Mucosa of stomach (tissue), 1 donor: ENCODE measurements at regions not wholly inside any gene's neighbourhood (a gene's known extent, or its start where the extent isn't known, plus 50 kb on each side); places are given as distances from the start of the nearest gene placed in this dataset.
"Not testable (repeated sequence)": the region's sequence is repeated elsewhere in the genome, so short reads cannot be mapped to it uniquely, and the experiment has no call there.

ENCODE experiments used
- H3K27me3 ChIP-seq: one replicate; pipeline ENCODE4 v1.7.0; 2013; ENCODE audit warnings: mild to moderate bottlenecking, low read length; ENCODE audit not compliant: control insufficient read depth, insufficient read depth
- H3K36me3 ChIP-seq: one replicate; pipeline ENCODE4 v1.7.0; 2013; ENCODE audit warnings: low read length; ENCODE audit not compliant: control insufficient read depth, insufficient read depth
- H3K4me1 ChIP-seq: one replicate; pipeline ENCODE4 v1.7.0; 2013; ENCODE audit warnings: mild to moderate bottlenecking, low read length; ENCODE audit not compliant: control insufficient read depth, insufficient read depth
- H3K4me3 ChIP-seq: one replicate; pipeline ENCODE4 v1.7.0; 2013; ENCODE audit warnings: low read length
- H3K9ac ChIP-seq: one replicate; pipeline ENCODE4 v1.7.0; 2013; ENCODE audit warnings: mild to moderate bottlenecking, low read length, moderate library complexity
- H3K9me3 ChIP-seq: one replicate; pipeline ENCODE4 v1.7.0; 2013; ENCODE audit warnings: mild to moderate bottlenecking, low read length, moderate library complexity; ENCODE audit not compliant: control insufficient read depth
- donor health status: Pancreatic carcinoma.

DNA sequence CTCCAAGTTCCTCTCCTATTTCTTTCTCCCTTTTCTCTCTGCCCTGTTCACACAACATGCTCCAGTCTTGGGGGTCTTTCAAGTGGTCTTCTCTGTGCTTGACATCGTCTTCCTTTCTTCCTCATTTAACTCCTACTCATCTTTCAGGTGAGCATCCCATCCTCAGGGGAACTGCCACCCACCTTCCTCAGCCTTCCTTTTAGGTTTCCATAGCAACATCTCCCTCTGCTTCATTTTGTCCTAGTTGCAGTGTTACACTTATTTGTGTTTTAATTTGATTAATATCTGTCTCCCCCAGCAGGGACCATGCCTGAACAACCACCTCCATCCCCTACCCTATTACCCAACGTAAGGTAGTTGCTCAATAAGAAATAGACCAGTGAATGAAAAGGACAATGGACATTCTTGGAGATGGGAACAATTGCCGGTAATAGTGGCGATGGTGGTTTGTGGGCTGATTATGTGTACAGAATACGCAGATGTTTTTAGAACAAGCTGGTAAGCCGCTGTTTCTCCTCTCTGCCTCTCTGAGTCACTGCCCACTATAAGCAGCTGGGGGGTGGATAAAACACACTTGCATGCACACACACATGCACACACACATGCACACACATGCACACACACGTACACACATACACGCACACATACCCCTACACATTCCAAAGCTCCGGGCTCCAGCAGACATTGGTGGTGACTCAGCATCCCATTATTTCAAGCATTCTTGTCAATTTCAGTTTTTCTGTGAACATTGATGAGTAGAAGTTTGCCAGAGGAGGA lies 251.6 kb downstream of the GATA3 start:
- Histone ChIP-seq H3K9me3 (no peaks in the 10 kb centered on the region), H3K9ac (no peak overlapping the region), H3K4me1 (no peaks in the 10 kb centered on the region), H3K27me3 (no peaks in the 10 kb centered on the region), H3K4me3 (no peak overlapping the region), H3K36me3 (no peaks in the 10 kb centered on the region)

GRCh38 chr10:8306685-8307364 lies 252.3 kb downstream of the GATA3 start:
- Histone ChIP-seq H3K27me3 (no peaks in the 10 kb centered on the region), H3K36me3 (no peaks in the 10 kb centered on the region), H3K9ac (no peak overlapping the region), H3K9me3 (no peaks in the 10 kb centered on the region), H3K4me1 (no peaks in the 10 kb centered on the region), H3K4me3 (no peak overlapping the region)

- no peaks in the 10 kb centered on the region for H3K27me3 ChIP-seq
- no peak overlapping the region for H3K9ac ChIP-seq
- no peak overlapping the region for H3K4me3 ChIP-seq
- H3K9me3 ChIP-seq = no peaks in the 10 kb centered on the region
- no peaks in the 10 kb centered on the region for H3K4me1 ChIP-seq
- no peaks in the 10 kb centered on the region for H3K36me3 ChIP-seq
Observed at GRCh38 chr10:8310930-8311329, 256.4 kb downstream of the GATA3 start.

DNA sequence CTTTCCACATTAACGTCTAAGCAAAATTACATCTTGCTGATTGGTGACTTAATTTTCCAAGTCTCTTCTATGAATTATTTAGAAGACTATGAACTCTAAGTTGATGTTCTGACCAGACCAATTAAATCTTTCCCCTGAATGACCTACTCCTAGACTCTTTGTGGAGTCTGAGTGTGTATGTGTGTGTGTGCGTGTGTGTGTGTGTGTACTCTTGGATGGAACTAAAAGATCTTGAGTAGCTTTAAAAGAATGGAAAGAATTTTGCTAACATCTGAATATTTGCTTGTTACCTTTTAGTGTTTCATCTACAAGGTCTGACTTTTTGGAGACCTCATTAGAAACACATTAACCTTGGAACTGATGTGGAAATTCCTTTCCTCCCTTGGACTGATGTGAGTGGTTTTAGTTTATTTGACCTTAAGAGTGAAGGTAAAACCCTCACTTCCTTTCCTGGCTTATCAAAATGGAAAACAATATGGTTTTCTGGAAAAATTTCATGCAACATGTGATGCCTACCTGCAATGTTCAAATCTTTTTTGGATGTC lies 257.1 kb downstream of the GATA3 start:
- no peak overlapping the region for H3K9ac ChIP-seq
- no peaks in the 10 kb centered on the region for H3K4me1 ChIP-seq
- H3K4me3 ChIP-seq = no peak overlapping the region
- H3K27me3 ChIP-seq = no peaks in the 10 kb centered on the region
- H3K9me3 ChIP-seq = no peaks in the 10 kb centered on the region
- H3K36me3 ChIP-seq = no peaks in the 10 kb centered on the region

GRCh38 chr10:8312079-8312478 lies 257.6 kb downstream of the GATA3 start:
- Histone ChIP-seq H3K9ac (no peak overlapping the region), H3K4me3 (no peak overlapping the region), H3K36me3 (no peaks in the 10 kb centered on the region), H3K27me3 (no peaks in the 10 kb centered on the region), H3K4me1 (no peaks in the 10 kb centered on the region), H3K9me3 (no peaks in the 10 kb centered on the region)

GRCh38 chr10:8312781-8313180 lies 258.3 kb downstream of the GATA3 start:
- Histone ChIP-seq H3K27me3 (no peaks in the 10 kb centered on the region), H3K4me1 (no peaks in the 10 kb centered on the region), H3K36me3 (no peaks in the 10 kb centered on the region), H3K4me3 (no peak overlapping the region), H3K9me3 (no peaks in the 10 kb centered on the region), H3K9ac (no peak overlapping the region)

DNA sequence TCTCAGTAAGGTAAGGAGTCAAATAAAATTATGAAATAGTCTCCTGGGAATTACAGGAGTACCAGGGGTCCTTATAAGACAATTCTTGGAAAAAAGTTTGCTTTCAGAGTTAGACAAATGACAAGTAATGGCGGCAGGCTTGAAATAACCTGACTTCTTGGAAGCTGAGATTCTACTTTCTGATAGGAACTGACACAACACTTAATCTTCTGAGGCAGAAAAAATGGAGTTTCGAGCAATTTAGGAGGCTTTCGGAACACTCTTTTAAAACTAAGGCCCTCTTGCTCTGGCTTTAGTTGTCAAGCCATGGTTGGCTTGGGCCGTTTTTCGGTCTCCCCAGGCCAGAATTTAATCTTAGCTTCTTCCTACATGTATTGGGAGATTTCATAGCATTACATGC lies 260.0 kb downstream of the GATA3 start:
- no peaks in the 10 kb centered on the region for H3K9me3 ChIP-seq
- H3K4me1 ChIP-seq = no peaks in the 10 kb centered on the region
- no peaks in the 10 kb centered on the region for H3K27me3 ChIP-seq
- no peaks in the 10 kb centered on the region for H3K36me3 ChIP-seq
- H3K9ac ChIP-seq = no peak overlapping the region
- H3K4me3 ChIP-seq = no peak overlapping the region

DNA sequence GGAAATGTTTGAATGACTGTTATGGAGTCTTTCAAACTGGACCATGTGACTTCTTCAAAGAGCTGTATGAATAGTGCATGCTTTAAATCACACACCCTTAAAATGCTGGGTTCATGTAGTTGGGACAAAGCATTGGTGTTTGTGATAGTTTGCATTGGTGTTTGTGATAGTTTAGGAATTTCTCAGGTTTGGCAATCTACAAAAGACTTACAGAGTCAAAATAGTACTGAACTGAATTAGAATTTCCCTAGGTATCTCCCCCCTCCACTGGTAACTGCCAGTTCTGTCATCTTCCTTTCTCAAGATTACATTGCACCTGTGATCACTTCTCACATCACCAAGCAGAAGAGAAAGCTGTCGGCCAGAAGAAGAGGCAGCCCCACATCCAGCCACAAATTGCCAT lies 261.1 kb downstream of the GATA3 start:
- Histone ChIP-seq H3K9me3 (no peaks in the 10 kb centered on the region), H3K4me3 (no peak overlapping the region)

GRCh38 chr10:8316284-8316683 lies 261.8 kb downstream of the GATA3 start:
- no peak overlapping the region for H3K4me3 ChIP-seq
- no peaks in the 10 kb centered on the region for H3K27me3 ChIP-seq
- H3K9ac ChIP-seq = no peak overlapping the region
- H3K4me1 ChIP-seq = no peaks in the 10 kb centered on the region
- no peaks in the 10 kb centered on the region for H3K36me3 ChIP-seq
- no peaks in the 10 kb centered on the region for H3K9me3 ChIP-seq

More for the DNA sequence above, 261.1 kb downstream of the GATA3 start:
- H3K4me1 ChIP-seq = no peaks in the 10 kb centered on the region
- H3K27me3 ChIP-seq = no peaks in the 10 kb centered on the region
- no peaks in the 10 kb centered on the region for H3K36me3 ChIP-seq
- H3K9ac ChIP-seq = no peak overlapping the region

DNA sequence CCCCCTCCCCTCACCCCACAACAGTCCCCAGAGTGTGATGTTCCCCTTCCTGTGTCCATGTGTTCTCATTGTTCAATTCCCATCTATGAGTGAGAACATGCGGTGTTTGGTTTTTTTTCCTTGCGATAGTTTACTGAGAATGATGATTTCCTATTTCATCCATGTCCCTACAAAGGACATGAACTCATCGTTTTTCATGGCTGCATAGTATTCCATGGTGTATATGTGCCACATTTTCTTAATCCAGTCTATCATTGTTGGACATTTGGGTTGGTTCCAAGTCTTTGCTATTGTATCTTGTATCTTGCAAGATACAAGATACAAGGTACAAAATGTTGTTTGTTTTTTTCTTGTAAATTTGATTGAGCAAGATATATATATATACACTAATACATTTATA lies 263.9 kb downstream of the GATA3 start:
- H3K4me1 ChIP-seq, H3K36me3 ChIP-seq, H3K9ac ChIP-seq, H3K4me3 ChIP-seq, H3K9me3 ChIP-seq, H3K27me3 ChIP-seq: not testable (repeated sequence)

GRCh38 chr10:8318956-8319355 lies 264.5 kb downstream of the GATA3 start:
- no peak overlapping the region for H3K4me3 ChIP-seq
- H3K4me1 ChIP-seq = no peaks in the 10 kb centered on the region
- H3K9ac ChIP-seq = no peak overlapping the region
- H3K9me3 ChIP-seq = no peaks in the 10 kb centered on the region
- no peaks in the 10 kb centered on the region for H3K36me3 ChIP-seq
- H3K27me3 ChIP-seq = no peaks in the 10 kb centered on the region

GRCh38 chr10:8319704-8320103 lies 265.2 kb downstream of the GATA3 start:
- Histone ChIP-seq H3K4me1 (no peaks in the 10 kb centered on the region), H3K9ac (no peak overlapping the region), H3K4me3 (no peak overlapping the region), H3K36me3 (no peaks in the 10 kb centered on the region), H3K27me3 (no peaks in the 10 kb centered on the region), H3K9me3 (no peaks in the 10 kb centered on the region)
